ENCODE measurements at regions not wholly inside any gene's neighbourhood (a gene's known extent, or its start where the extent isn't known, plus 50 kb on each side); places are given as distances from the start of the nearest gene placed in this dataset.

- TF ChIP-seq YY1 (IDR thresholded peaks at IDR 0.05; ENCODE audit: insufficient read depth, insufficient read length) (no peak), SUZ12 (IDR thresholded peaks at IDR 0.05; ENCODE audit: extremely low read depth, insufficient read depth, insufficient read length) (no peak)
These were observed 714.2 kb upstream of the C9orf72 start for GRCh38 chr9:28287455-28287854.

All from NT2/D1 (cell line).